ENCODE measurements at regions not wholly inside any gene's neighbourhood (a gene's known extent, or its start where the extent isn't known, plus 50 kb on each side); places are given as distances from the start of the nearest gene placed in this dataset.
"Not testable (repeated sequence)": the region's sequence is repeated elsewhere in the genome, so short reads cannot be mapped to it uniquely, and the experiment has no call there.

DNA sequence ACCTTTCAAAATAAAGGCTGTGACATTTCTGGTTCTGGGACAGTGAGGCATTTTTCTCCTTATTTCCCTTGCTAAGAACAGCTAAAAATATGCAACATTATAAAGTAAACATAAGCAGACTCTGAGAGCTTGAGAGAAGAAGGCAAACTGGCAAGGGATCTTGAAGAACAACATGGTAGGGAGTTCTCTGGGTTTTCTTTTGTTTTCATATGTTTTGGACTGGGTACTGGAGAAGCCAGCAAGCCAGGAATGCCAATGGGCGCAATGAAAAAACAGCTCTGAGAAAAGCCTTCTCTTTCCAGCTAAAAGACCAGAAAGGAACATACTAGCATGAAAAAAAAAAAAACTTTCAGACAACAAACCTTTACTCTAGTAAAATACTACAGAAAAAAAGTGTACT, 351.4 kb upstream of the HS6ST1 start:
- DNase-seq: no peak

DNA sequence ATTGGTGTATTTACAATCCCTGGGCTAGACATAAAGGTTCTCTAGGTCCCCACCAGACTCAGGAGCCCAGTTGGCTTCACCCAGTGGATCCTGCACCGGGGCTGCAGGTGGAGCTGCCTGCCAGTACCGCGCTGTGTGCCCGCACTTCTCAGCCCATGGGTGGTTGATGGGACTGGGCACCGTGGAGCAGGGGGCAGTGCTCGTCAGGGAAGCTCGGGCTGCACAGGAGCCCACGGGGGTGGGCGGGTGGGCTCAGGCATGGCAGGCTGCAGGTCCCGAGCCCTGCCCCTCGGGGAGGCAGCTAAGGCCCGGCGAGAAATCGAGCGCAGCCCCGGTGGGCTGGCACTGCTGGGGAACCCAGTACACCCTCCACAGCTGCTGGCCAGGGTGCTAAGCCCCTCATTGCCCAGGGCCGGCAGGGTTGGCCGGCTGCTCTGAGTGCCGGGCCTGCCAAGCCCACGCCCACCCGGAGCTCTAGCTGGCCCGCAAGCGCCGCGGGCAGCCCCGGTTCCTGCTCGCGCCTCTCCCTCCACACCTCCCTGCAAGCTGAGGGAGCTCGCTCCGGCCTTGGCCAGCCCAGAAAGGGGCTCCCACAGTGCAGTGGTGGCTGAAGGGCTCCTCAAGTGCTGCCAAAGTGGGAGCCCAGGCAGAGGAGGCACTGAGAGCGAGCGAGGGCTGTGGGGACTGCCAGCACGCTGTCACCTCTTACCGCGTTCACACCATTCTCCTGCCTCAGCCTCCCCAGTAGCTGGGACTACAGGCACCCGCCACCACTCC, 353.5 kb upstream of the HS6ST1 start:
- not testable (repeated sequence) for DNase-seq

DNA sequence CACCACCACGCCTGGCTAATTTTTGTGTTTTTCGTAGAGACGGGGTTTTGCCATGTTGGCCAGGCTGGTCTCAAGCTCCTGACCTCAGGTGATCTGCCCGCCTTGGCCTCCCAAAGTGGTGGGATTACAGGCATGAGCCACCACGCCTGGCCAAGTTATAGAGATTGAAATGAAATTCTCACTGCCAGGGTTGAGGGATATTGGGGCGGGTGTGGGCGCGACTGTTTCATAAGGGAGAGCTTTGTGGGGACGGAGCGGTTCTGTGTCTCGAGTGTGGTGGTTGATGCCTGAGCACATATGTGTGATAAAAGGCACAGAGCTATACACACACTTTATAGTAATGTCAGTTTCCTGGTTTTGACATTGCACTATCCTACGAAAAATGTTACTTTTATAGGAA, 361.0 kb upstream of the HS6ST1 start:
- DNase-seq: not testable (repeated sequence)

DNA sequence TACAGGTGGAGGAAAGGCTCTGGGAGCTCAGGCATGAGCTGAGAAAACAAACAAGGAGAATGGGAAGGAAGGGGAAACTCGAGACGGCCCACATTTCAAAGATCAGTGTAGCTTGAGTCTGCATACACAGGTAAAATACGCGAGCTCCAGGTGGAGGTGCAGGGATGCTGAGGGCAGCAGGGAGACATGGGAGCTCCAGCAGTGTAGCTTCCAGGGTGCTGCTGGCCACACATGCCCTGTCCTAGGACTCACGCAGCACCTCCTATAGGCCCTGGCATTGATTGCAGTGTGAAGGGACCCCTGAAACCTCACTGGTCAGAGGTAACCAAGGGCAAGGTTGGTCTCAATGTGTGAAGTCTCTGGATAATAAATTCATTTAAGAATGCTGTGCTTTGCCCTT, 362.8 kb upstream of the HS6ST1 start:
- DNase-seq: no peak

DNA sequence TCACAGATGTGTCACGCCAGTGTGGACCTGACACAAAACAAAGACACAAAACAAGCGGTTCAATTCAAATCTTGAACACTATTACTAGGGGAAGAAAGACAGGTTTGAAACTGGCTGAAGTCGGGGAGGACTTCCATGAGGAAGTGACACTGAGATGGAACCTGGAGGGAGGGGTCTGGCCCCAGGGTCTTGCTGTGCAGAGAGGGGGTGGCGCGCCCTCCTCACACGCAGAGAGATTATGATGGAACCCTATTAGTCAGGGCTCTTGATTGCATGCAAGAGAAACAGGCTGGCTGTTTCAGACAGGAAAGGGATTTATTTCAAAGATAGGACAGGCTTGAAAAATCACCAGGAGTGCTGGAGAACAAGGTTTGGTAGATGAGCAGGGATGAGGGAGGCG, 363.6 kb upstream of the HS6ST1 start:
- no peak for DNase-seq

DNA sequence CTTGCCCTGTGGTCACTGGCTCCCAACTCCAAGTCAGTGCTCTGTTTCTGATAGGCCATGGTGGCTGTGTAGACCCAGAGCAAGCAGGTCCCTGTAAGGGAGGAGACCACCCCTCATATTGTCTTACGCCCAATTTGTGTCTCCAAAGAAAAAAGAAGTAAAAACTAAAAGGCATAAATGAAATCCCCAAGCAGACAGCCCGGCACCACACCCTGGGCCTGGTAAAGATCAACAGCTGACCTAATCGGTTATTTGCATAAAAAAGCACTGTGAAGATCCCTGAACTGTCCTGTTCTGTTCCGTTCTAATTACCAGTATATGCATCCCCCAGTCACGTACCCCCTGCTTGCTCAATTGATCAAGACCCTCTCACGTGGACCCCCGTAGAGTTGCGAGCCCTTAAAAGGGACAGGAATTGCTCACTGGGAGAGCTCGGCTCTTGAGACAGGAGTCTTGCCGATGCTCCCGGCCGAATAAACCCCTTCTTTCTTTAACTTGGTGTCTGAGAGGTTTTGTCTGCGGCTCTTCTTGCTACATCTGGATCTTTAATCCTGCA, 364.1 kb upstream of the HS6ST1 start:
- DNase-seq: no peak

DNA sequence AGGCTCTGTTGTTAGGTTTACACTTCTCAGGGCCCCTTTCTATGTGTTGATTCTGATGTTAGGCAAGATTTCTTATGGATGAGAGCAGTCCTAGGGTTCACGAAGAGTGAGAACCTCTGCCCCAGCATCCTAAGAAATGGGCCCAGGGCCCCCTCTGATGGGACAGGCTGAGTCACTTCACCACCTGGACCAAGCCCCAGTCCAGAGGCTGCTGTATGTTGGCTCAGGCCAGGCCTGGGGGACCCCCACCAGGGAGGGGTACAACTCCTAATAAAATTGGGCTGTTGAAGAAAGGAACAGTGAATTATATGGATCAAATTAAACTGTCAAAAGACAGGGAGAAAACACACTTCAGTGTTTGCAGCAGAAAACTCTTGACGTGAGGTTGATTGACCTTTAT, 365.9 kb upstream of the HS6ST1 start:
- DNase-seq: no peak

DNA sequence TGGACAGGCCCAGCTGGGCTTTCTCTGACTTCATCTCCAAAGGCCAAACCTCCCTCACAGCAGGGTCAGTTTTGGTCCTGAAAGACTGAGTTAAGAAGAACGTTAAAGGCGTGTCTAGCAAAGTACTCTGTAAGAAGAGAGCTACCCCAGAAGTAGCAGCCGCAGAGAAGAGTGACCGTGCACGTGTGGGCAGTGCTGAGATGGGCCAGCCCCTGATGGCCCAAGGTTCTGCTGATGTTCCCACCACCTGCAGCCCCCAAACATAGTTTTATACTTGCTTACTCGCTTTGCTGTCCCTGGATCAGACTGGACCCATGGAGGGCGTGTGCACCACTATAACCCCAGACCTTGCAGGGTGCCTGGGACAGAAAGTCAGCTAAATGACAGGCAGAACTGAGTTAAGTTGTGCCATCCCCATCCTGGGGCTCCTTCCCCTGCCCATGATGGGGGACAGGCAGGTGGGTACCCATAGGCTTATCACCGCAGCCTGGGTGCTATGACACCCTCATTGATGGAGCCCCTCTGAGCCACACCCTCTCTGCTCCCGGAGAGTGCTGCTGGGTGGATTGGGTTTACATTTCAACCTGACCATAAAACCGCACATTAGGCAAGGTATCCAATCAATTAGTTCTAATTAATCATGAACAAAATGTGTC, 367.3 kb upstream of the HS6ST1 start:
- DNase-seq: no peak

DNA sequence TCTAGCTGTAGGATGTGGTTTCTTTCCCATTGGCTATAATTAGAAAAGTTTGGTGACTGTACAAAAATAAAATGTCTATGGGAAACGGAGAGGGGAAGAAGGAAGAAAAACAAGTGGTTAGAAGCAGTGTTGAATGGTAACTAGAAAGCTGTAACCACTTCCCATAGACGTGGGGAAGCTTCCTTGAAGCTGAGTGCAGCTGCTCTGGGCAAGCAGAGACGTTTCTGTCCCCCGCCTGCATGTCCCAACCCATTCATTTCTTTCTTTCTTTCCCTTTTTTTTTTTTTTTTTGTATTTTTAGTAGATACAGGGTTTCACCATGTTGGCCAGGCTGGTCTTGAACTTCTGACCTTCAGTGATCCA, 367.8 kb upstream of the HS6ST1 start:
- no peak for DNase-seq

DNA sequence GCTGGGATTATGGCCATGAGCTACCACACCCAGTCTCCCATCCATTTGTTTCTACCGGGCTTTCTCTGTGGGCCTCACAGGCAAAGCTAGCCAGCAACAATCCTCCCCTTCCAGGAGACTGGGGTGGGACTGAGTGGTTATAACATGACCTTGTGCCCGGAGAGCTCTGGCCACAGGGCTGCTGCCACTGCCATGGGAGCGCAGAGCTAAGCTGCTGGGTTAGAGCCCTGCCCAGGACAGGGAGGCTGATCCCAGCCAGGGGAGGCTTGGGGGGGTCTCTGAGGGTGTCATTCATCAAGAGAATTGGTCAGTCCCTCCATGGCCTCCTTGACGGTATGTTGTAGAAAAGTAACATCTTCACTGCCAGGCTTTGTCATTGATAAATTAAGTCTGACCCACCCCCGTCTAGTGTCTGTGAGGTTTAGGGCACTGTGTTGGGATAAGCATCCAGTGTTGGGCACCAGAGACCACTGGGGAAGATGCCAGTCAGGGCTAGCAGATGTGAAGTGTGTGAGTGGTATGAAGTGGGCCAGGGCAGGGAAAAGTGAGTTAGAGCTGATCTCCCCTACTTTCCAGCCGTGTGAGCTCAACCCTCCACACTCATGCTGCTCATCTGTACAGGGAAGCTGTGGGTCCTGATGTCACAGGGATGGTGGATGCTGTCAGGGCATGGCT, 368.4 kb upstream of the HS6ST1 start:
- no peak for DNase-seq

DNA sequence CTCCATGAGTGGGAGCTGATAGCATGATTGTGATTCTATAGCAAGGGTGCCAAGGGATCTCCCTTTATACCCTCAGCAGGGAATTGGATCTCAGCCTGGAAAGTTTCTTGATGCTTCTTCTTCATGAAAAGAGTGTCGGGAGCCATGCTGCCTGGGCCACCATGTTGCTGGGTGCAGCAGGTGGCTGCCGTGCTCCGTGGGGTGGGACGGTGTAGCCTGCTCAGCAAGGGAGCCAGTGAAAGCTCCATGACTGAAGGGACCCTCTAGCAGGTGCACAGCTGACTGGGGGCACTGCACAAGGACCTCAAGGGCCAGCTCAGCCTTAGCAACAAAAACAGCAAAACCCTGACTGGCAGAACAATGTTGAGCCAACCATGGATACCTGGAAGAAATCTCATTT, 368.9 kb upstream of the HS6ST1 start:
- DNase-seq: no peak

DNA sequence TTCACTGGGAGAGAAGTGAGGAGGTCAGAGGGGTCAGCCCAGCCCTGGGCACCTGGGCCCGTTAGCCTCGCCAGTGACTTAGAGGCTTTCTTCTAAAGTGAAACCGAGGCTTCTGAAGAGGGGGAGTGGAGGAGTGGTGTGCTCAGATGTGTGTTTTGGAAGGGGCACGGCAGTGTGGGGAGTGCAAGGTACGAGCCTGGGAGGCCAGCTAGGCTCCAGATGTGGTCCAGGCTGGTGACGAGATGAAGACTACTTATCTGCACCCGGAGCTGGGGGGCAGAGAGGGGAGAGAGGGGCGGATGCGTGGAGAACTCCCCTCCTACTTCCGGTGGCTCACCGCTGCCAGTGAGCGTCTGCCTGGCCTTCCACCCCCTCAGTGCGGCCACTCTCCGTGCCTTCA, 371.3 kb upstream of the HS6ST1 start:
- no peak for DNase-seq

DNA sequence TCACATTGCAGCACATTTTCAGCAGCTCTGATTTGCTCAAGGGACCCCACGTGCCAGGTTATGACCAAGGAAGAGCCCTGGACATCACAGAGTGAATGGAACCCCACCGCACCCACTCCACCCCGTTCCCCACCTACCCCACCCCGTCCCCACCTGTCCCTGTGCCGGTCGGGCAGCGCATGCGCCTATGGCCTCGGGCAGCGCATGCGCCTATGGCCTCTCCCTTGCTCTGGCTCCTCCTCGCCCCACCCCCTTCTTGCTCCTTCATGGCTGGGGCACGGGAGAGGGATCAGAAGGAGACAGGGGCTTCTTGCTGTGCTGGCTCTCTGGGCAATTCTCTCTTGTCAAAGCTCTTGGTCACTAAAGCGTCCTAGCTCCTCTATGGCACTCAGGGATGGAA, 371.8 kb upstream of the HS6ST1 start:
- DNase-seq: no peak

DNA sequence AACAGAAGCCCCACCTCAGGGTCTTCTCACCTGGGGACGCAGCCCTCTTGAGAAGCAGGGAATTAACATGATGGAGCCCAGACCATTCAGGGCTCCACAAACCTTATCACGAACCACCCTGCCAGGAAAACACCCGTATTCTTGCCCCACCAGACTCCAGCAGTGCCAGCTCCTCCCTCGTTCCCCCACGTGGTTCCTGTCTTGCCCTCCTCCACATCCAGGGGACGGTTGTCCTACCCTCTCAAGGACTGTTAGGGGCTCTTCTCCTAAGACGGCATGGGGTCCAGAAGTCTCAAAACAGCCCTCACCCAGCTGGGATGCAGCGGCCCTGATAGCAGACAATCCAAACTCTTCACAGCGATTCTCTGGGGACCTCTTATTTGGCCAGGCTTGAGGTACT, 372.2 kb upstream of the HS6ST1 start:
- DNase-seq: no peak

DNA sequence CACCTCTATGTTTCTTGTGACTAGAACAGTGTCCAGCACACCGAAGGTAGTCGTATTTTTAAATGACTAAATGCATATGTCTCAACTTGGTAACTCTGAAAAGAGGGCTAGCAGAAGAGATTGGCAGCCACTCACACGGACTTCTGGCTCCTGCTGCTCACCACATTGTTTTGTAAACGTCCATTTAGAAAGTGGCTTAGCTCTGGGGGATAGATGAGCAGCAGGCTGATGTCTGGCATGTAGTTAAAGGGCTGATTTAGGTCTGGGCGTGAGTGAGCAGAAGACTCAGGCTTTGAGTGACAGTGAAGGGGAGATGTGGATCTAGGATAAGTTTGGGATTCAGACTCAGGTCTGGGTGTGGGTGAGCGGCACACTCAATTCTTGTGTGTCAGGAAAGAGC, 372.9 kb upstream of the HS6ST1 start:
- no peak for DNase-seq

DNA sequence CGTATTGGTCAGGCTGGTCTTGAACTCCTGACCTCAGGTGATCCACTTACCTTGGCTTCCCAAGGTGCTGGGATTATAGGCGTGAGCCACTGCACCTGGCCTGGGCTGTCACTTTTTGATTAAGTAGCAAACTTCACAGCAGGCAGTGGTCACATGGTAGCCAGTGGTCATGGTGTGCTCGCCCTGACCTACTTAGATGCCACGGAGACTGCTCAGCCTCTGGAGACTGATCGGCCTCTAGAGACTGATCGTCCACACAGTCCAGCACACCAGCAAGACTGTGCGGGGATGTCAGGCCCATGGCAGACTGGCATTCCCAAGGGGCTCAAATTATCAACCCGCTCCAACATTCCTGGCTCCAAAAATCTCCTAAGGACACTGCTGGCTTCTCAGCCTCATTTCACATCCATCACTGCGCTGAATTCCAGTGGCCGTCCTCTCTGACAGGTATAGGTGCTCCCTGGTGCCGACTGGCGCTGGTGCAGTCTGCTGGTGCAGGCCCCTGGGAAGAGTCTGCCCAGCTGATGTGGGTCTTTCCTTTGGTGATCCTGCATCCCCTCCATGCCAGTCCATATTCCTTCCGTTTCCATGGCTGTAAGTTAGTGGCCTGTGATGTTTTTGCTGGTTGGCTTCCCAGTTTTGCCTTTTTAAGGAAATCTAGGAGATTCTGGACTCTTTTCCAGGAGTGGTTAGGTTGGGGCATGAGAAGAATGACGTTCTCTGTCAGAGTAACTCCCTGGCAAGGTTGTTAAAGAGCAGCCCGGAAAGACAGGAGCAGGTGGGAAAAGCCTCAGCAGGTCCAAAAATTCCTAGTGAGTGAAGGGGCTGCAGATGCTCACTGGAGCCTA, 374.5 kb upstream of the HS6ST1 start:
- DNase-seq: no peak

DNA sequence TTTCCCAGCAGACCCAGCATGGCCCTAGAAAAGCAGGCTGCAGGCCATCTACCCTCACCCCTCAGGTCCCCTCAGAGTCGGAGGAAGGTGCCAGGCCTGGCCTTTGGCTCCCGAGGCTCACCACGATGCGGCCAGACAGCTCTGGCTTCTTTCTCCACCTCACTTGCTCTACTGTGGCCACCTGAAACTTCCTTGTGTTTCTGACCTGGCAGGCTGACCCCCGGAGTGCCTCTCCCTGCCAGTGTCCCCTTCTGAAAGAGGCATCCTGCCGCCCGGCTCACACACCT, 375.0 kb upstream of the HS6ST1 start:
- DNase-seq: no peak

DNA sequence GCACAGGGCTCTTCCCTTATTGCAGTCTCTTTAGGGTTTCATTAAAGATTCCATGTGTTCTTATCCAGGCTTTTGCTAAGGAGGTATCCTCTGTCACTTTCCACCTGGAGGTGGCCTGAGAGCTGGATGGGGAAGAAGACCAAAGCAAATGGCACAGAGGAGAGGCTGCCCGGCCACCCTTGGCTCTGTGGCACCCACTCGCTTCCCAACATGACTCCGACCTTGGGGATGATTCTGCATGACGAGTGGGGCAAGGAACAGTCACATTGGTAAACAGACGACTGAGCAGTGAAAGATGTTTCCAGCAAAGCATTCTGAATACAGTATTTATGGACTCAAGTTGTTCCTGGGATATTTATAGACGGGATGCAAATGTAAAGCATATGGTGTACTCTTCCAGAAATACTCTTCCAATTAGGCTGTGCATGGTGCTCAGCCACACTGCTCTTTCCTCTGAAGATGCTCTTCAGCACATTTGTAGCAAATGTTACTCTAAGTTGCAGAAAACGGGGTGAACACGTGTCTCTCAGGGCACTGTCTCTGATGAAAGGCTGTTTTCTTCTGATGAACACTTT, 377.1 kb upstream of the HS6ST1 start:
- DNase-seq: no peak

DNA sequence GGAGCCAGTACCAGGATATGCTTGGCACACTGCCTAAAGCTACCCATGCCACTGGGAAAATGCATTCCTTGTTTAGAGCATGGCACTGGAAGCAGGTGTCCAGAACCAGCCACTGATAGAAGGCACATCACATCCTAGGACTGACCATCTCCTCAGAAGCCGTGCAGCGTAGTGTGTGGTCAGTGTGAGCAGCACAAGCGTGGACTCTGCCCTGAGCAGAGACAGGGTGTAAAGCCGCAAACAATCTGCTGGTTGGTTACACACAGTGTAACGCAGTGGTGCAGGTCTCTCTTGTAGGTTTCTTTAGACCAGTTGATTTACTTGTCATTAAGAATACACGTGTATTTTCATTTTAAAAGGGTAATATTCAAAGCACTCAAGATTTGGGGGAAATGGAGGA, 377.8 kb upstream of the HS6ST1 start:
- no peak for DNase-seq

DNA sequence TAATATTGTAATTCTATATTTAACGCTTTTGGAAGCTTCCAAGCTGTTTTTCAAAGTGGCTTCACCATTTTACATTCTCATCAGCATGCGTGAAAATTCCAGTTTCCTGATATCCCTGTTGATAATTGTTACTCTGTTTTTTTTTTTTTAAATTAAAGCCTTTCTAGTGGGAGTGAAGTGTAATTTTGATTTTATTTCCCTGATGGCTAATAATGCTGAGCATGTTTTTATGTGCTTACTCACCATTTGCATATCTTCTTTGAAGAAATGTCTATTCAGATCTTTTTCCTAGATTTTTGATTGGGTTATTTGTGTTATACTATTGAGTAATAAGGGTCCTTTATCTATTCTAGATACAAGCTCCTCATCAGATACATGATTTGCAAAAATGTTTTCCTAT, 382.8 kb upstream of the HS6ST1 start:
- DNase-seq: no peak

DNA sequence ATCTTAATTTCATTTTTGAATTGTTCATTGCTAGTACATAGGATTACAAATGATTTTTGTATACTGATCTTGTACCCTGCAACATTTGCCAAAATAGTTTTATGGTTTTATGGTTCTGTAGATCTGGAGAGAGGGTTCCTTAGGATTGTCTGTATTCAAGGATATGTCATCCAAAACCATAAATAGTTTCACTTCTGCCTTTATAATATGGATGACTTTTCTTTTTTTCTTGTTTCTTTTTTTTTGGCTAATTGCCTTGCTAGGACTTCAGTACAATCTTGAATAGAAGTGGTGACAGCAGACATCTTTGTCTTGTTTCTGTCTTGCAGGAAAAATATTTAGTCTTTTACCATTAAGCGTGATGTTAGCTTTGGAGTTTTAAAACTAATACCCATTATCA, 383.9 kb upstream of the HS6ST1 start:
- no peak for DNase-seq

DNA sequence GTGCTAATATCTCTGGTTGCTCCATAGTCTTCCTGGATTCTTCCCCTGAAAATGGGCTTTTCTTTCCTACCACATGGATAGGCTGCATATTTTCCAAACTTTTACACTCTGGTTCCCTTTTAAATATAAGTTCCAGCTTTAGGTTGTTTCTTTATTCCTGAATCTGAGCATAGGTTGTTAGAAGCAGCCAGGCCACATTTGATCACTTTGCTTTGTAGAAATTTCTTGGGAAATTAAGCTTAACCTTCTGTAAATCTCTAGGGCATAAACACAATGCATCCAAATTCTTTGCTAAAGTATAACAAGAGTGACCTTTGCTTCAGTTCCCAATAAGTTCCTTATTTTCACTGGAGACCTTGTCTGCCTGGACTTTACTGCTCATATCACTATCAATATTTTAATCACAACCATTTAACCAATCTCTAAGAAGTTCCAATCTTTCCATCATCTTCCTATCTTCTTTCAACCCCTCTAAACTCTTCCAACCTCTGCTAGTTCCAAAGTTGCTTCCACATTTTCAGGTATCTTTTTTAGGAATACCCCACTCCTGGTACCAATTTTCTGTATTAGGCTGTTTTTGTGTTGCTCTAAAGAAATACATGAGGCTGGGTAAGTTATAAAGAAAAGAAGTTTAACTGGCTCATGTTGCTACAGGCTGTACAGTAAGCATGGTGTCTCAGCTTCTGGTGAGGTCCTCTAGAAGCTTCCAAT, 389.6 kb upstream of the HS6ST1 start:
- no peak for DNase-seq
